ENCODE measurements at regions not wholly inside any gene's neighbourhood (a gene's known extent, or its start where the extent isn't known, plus 50 kb on each side); places are given as distances from the start of the nearest gene placed in this dataset.
"Not testable (repeated sequence)": the region's sequence is repeated elsewhere in the genome, so short reads cannot be mapped to it uniquely, and the experiment has no call there.

DNA sequence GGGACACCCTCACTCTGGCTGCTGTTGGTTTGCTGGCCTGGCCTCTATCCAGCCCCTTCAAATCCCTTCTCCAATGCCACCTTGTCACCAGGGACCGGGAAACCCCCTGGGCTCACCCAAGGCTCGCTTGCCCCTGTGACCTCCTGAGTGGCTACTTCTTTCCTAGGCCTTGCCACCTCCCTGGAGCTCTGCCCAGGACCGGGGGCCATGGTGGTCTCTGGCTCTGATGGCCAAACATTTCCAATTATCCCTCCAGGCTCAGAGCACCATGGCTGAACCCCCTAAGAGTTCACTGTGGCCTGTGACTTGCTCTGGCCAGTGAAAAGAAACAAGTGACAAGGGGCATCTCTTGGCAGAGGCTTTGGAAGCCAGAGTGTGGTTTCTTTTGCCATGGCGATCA, 237.6 kb downstream of the TFCP2L1 start:
- DNase-seq (ENCODE audit: low spot score): no peak

DNA sequence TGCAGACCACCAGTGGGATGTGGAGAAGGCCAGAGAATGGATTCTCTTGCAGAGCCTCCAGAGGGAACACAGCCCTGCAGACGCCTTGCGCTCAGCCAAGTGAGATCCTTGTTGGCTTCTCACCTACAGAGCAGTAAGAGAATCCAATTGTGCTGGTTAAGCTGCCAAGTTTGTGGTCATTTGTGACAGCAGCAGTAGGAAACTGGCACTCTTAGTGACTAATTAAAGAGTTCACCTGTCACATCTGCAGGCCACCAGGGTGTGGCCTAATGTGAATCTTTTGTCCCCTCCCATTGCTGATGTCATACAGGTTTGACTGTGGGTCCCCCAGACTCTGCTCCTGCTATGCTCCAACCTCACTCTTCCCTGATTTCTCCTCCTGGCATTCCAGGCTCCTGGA, 235.9 kb downstream of the TFCP2L1 start:
- peak; percentile 23 for DNase-seq (ENCODE audit: low spot score)

GRCh38 chr2:121049950-121050585, 234.9 kb downstream of the TFCP2L1 start:
- DNase-seq (ENCODE audit: low spot score): no peak

- DNase-seq (ENCODE audit: low spot score): no peak
Measured at GRCh38 chr2:121051311-121051710, 233.7 kb downstream of the TFCP2L1 start.

GRCh38 chr2:121052023-121052422, 233.0 kb downstream of the TFCP2L1 start:
- DNase-seq (ENCODE audit: low spot score): no peak

DNA sequence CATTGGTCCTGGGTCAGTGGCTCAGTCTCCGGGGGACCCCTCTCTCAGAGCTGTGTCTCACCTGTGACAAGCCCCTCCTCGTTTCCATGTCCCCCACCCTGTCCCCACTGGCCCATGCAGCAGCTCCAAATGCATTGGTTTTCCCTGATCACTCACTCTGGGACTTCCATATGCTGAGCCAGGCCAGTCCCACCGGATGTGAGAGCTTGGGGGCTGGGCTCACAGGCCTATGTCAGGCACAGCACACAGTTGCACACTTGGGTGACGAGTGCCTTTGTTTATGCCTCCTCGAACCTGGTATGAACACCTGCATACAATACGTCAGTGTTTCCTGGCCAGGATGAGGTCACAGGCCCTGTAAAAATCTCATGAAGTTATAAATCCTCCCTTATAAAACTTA, 232.5 kb downstream of the TFCP2L1 start:
- DNase-seq (ENCODE audit: low spot score): no peak

GRCh38 chr2:121055088-121055487, 229.9 kb downstream of the TFCP2L1 start:
- no peak for DNase-seq (ENCODE audit: low spot score)

DNA sequence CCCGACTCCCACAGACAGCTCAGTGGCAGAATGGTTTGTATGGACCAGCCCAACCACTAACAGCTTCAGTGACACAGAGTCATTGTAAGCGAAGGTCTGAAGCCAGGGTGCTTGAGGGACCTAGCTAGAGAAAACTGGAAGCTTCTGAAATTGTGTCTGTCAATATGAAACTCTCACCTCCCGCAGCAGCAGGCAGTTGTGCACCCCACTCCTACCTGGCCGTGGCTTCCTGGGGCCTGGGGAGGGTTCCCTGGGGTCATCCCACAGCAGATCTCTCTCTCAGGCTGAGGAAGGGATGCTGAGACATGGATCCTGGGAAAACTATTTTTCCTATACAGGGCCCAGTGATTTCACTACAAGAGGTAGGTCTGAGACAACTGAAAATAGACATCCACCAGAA, 229.5 kb downstream of the TFCP2L1 start:
- no peak for DNase-seq (ENCODE audit: low spot score)

DNA sequence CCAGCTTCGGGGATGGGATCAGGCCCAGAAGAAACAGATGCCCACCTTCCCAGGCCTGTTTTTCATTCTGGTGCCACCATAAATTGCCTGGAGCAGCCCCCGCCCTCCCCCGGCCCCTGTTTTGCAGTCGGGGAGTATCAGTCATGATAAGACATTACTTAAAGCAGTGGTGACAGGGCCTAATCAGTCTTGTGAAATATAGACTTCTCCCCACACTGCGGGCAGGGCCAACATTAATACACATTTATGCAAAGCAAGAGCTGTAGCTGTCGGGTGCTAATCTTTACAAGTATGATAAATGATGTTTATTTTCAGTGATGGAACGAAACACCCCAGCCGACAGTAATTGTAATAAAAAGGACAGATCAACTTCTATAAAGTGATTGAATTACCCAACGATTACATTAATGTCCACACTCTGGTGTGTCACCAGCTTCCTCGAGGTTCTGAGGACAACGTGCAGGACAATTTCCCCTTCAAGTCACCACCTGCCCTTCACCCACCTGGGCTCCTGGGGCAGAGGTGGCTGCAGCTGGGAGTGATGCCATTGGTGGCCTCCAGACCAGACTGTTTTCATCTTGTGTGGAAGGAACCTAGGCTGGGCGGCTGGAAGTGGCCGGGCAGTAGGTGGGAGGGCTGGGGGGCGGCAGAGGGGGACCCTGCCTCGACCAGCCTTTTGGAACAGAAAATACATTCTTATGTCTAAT, 226.0 kb downstream of the TFCP2L1 start:
- DNase-seq (ENCODE audit: low spot score): no peak

DNA sequence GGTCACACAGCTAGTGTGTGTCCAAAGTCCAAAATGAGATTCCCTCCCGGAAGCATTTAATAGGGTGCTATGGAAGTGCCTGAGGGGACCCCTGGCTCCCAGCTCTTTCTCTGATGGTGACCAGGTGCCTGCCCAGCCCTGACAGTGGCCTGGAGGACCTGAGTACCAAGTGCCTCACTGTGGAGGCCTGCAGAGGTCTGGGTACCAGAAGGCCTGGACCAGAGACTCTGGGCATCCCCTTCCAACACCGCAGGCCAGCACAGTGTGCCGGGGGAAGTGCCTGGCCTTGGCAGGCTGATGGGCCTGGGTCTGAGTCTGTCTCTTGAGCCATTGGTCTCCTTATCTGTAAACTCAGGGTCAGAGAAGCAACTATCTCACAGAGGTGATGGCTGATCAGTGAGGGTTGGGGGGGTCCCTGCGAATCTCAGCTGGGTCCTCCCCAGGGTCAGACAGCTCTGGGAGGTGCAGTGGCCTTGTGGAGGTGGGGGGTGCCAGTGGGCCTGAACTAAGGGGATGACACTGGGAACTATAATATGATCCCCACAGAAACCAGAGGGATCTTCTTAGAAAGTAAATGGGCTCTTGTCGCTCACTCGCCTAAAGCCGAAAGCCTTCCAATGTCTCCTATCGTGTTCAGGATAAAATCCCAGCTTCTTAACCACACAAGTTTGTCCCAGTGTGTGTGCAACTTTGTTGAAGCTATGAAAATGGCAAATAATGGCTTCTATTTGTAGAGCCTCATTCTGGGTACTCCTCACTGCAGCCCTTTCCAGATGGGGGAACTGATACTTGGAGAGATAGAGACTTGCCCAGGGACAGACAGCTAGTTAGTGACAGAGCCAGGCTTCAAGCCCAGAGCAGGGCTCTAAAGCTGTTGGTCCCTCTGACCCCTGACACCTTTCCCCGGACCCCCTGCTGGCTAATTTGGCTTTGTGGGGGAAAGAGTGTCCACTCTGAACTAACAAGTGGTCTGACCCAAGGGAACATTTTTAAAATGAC, 225.1 kb downstream of the TFCP2L1 start:
- no peak for DNase-seq (ENCODE audit: low spot score)

GRCh38 chr2:121061633-121062032, 223.4 kb downstream of the TFCP2L1 start:
- no peak for DNase-seq (ENCODE audit: low spot score)

DNA sequence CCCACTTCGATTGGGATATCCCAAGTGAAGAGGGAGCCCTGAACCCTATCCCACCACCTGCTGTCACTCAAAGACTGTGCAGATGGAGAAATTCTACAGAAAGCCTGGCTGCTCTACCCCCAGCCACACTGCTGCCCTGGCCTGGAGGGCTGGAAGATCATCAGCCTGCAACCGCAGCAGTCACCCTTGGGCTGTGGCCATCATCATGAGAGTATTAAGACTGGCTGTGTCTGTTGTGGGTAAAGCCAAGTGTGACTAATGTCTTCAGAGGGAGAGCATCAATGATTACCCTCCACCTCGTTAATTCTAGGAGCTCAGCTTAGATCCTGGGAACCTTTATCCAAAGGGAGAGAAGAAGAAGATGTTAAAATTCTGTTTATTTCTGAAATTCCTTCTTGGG, 221.5 kb downstream of the TFCP2L1 start:
- DNase-seq (ENCODE audit: low spot score): no peak

GRCh38 chr2:121064186-121064585, 220.8 kb downstream of the TFCP2L1 start:
- no peak for DNase-seq (ENCODE audit: low spot score)

DNA sequence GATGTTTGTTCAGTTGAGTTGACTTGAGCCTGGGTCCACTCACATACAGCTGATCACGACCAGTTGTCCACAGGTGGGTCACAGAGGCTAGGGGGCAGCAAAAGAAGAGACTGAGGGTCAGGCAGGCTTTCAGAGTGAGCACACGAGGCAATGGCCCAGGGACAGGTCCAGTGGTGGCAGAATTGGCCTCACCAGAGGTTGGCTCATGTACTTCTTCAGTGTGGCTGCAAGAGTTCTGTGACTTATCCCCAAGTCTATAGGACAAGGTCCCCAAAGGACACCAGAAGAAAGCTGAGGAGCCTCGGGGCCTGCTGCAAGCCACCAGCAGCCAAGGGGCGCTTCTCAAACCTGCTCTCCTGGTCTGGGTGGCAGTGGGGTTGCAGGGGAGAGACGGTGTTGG, 219.8 kb downstream of the TFCP2L1 start:
- DNase-seq (ENCODE audit: low spot score): no peak

DNA sequence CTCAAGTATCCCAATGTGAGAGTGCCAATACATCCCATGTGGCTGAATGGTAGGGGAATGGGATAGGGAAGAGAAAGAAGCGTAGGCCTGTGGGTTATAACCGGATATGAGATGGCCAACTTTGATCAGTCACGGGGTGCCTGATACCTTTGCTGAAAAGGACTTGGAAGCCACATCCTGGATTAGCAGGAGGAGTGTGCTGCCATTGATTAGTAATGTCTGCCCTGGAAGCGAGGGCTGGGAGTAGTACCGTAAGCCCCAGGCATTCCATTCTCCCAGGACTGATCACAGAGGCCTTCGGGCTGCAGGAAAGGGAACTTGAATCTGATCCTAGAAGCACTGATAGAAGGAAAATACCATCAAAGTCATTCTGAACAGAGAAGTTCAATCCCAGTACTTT, 218.5 kb downstream of the TFCP2L1 start:
- no peak for DNase-seq (ENCODE audit: low spot score)

DNA sequence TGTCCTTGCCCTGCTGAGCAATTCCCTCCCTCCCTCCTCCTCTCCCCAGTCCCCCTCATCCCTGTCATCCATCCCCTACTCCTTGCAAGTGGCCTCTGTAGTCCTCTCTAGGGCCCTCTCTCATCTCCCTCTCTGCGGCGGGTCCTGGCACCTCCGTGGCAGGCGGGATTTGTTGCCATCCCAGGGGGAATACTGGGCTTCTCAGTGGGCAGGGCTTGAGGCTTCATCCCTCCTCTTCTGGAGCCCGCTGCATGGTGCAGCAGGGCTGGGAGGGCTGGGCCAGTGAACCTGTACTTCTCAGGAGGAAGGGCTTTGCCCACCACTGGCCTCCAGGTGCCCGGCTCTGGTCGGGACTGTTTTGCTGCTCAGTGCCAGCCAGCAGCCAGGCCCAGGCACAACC, 216.2 kb downstream of the TFCP2L1 start:
- DNase-seq (ENCODE audit: low spot score): no peak

GRCh38 chr2:121069434-121069969, 215.5 kb downstream of the TFCP2L1 start:
- DNase-seq (ENCODE audit: low spot score): no peak

DNA sequence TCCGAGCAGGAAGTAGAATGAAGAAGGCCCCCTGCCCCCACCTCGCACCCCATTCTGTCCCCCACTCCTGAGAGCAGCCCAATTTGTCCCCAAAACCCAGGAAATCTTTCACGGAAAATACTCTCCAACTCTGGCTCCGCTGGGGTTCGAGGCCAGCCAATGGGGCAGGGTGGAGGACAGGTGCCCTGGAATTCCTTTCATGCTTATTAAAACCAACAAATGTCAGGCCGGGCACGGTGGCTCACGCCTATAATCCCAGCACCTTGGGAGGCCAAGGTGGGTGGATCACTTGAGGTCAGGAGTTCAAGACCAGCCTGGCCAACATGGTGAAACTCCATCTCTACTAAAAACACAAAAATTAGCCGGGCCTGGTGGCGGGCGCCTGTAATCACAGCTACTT, 214.9 kb downstream of the TFCP2L1 start:
- not testable (repeated sequence) for DNase-seq (ENCODE audit: low spot score)

- DNase-seq (ENCODE audit: low spot score): peak; percentile 54
Measured at GRCh38 chr2:121071034-121071504, 213.9 kb downstream of the TFCP2L1 start.

DNA sequence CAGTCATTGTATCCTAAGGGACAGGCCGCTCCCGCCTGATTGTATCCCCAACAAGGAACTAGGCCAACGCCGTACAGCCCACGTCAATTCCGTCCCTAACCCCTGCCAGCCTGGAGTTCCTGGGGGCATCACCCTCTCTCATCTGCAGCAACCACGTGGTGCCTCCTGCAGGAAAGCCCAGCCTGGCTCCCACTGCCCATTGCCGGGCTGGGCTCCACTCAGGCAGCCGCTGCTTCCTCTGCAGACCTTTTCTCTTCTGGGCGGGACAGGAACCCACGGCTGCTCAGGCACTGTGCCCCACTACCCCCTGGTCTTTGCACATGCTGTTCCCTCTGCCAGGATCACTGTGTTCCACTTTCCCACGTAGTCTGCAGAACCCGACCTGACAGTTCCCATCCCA, 212.2 kb downstream of the TFCP2L1 start:
- DNase-seq (ENCODE audit: low spot score): no peak

- no peak for DNase-seq (ENCODE audit: low spot score)
Measured at GRCh38 chr2:121073320-121074210, 211.4 kb downstream of the TFCP2L1 start.

Data from A172 (cell line).